Body of pancreas (tissue), 4 donors: ENCODE measurements at regions not wholly inside any gene's neighbourhood (a gene's known extent, or its start where the extent isn't known, plus 50 kb on each side); places are given as distances from the start of the nearest gene placed in this dataset.

Experiments used
- CTCF ChIP-seq, 7 experiments: fragments of 450-650 bp in 4 of 7; fragments of 200-600 bp in 3 of 7; sonication (generic) in 3 of 7; IDR thresholded peaks; one replicate each; pipeline ENCODE4 v1.5.1; 2016 to 2019; ENCODE audit warnings: antibody characterized with exemption in 7 of 7
- POLR2A ChIP-seq, 3 donors: fragments of 450-650 bp; IDR thresholded peaks; one replicate each; pipeline ENCODE4 v1.6.1; 2016; ENCODE audit warnings: antibody characterized with exemption in 3 of 3, mild to moderate bottlenecking in 2 of 3

GRCh38 chr14:85317491-85318021 is 212.4 kb upstream of the FLRT2 start:
- no peak for TF ChIP-seq CTCF (IDR thresholded peaks at IDR 0.05)
- no peak for TF ChIP-seq POLR2A (IDR thresholded peaks at IDR 0.05)
